ENCODE measurements at regions not wholly inside any gene's neighbourhood (a gene's known extent, or its start where the extent isn't known, plus 50 kb on each side); places are given as distances from the start of the nearest gene placed in this dataset.

- DNase-seq = no peak
These were observed 223.2 kb downstream of the SYK start for GRCh38 chr9:91024841-91025240.

GRCh38 chr9:91025856-91026255 is 224.2 kb downstream of the SYK start:
- no peak for DNase-seq

GRCh38 chr9:91026266-91026665 is 224.6 kb downstream of the SYK start:
- no peak for DNase-seq

- DNase-seq = no peak
These were observed 225.4 kb downstream of the SYK start for GRCh38 chr9:91027005-91027404.

GRCh38 chr9:91028166-91028827 is 226.7 kb downstream of the SYK start:
- no peak for DNase-seq

- DNase-seq = no peak
These were observed 228.2 kb downstream of the SYK start for GRCh38 chr9:91029650-91030361.

GRCh38 chr9:91032121-91032531 is 230.5 kb downstream of the SYK start:
- no peak for DNase-seq

GRCh38 chr9:91033270-91033669 is 231.7 kb downstream of the SYK start:
- DNase-seq = no peak

GRCh38 chr9:91033797-91034196 is 232.2 kb downstream of the SYK start:
- DNase-seq = peak; percentile 30 to 73 (median 49)

- no peak for DNase-seq
These were observed 232.9 kb downstream of the SYK start for GRCh38 chr9:91034521-91034920.

GRCh38 chr9:91034976-91035824 is 233.6 kb downstream of the SYK start:
- DNase-seq = no peak

- no peak for DNase-seq
These were observed 234.2 kb downstream of the SYK start for GRCh38 chr9:91035825-91036208.

- DNase-seq = no peak
These were observed 234.7 kb downstream of the SYK start for GRCh38 chr9:91036356-91036755.

GRCh38 chr9:91036826-91037510 is 235.3 kb downstream of the SYK start:
- DNase-seq = peak in 4 of 5 donors; percentile 8 to 87 (median 20)

GRCh38 chr9:91037511-91038482 is 236.2 kb downstream of the SYK start:
- DNase-seq = peak in 1 of 5 donors; percentile 33

GRCh38 chr9:91038483-91039124 is 237.0 kb downstream of the SYK start:
- DNase-seq = no peak

GRCh38 chr9:91039125-91039834 is 237.7 kb downstream of the SYK start:
- no peak for DNase-seq

GRCh38 chr9:91039835-91040140 is 238.2 kb downstream of the SYK start:
- DNase-seq = no peak

GRCh38 chr9:91040371-91041215 is 239.0 kb downstream of the SYK start:
- no peak for DNase-seq

GRCh38 chr9:91042024-91042423 is 240.4 kb downstream of the SYK start:
- DNase-seq = no peak
